Ascending aorta (tissue), 2 donors: ENCODE measurements at regions not wholly inside any gene's neighbourhood (a gene's known extent, or its start where the extent isn't known, plus 50 kb on each side); places are given as distances from the start of the nearest gene placed in this dataset.
"Not testable (repeated sequence)": the region's sequence is repeated elsewhere in the genome, so short reads cannot be mapped to it uniquely, and the experiment has no call there.

Experiments used
- DNase-seq, 2 donors: peaks; one replicate each; pipeline ENCODE4 v3.0.0-alpha.2; 2019; ENCODE audit warnings: low spot score in 2 of 2
- H3K27ac ChIP-seq, 2 donors: fragments of 200-600 bp; sonication (generic); one replicate each; pipeline ENCODE4 v1.5.1; 2016 to 2017; ENCODE audit warnings: mild to moderate bottlenecking in 1 of 2
- H3K27me3 ChIP-seq: fragments of 200-600 bp; sonication (generic); one replicate; pipeline ENCODE4 v1.5.1; 2017
- H3K36me3 ChIP-seq, 2 donors: fragments of 200-600 bp; sonication (generic); one replicate each; pipeline ENCODE4 v1.5.1; 2016
- H3K4me1 ChIP-seq, 2 donors: fragments of 200-600 bp; sonication (generic); one replicate each; pipeline ENCODE4 v1.5.1; 2016 to 2017; ENCODE audit warnings: mild to moderate bottlenecking in 1 of 2
- H3K4me3 ChIP-seq, 2 donors: fragments of 200-600 bp; sonication (generic); one replicate each; pipeline ENCODE4 v1.5.1; 2016 to 2017; ENCODE audit warnings: mild to moderate bottlenecking in 1 of 2
- H3K9me3 ChIP-seq, 2 donors: fragments of 200-600 bp; sonication (generic); one replicate each; pipeline ENCODE4 v1.5.1; 2016
- CTCF ChIP-seq, 3 experiments: fragments of 200-600 bp in 2 of 3; fragments of 450-650 bp in 1 of 3; sonication (generic) in 2 of 3; IDR thresholded peaks; one replicate each; pipeline ENCODE4 v1.5.1; 2016 to 2019; ENCODE audit warnings: antibody characterized with exemption in 3 of 3, mild to moderate bottlenecking in 1 of 3, moderate library complexity in 1 of 3
- intact Hi-C: fragments of 100-400 bp; cut with DNase I; formaldehyde crosslinking; loops from one replicate; pipeline ENCODE4 v1.15.1; 2023

DNA sequence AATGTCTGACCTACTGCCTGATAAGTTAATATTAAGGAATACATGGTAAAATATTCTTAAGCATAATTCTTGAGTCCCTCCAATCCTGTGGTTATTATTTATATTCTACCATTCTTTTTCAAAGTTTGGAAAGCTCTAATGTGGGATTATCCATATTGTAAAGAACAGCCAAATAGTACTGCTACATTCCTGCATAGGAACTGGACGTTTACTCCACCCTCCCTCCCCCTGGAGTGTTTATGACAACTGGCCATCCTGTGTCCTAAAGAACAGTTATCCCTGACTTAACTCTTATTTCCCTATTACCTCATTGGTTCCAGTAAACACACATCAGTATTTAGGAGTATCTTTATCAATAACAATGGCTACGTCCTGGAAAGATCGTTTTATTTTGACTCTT lies 308.7 kb upstream of the TFAP2D start:
- intact Hi-C loops = no loop called here
- Histone ChIP-seq H3K36me3 (no peaks in the 10 kb centered on the region), H3K4me1 (no peaks in the 10 kb centered on the region), H3K4me3 (no peak overlapping the region), H3K27me3 (no peaks in the 10 kb centered on the region), H3K9me3 (no peaks in the 10 kb centered on the region), H3K27ac (no peak overlapping the region)
- no peak for DNase-seq
- TF ChIP-seq CTCF (IDR thresholded peaks at IDR 0.05) = no peak

- Histone ChIP-seq H3K36me3 (no peaks in the 10 kb centered on the region), H3K4me1 (no peaks in the 10 kb centered on the region), H3K4me3 (no peak overlapping the region), H3K27me3 (no peaks in the 10 kb centered on the region), H3K9me3 (no peaks in the 10 kb centered on the region), H3K27ac (no peak overlapping the region)
- TF ChIP-seq CTCF (IDR thresholded peaks at IDR 0.05) = no peak
- no peak for DNase-seq
- intact Hi-C loops = no loop called here
Observed at GRCh38 chr6:50410579-50410978, 302.7 kb upstream of the TFAP2D start.

- H3K4me1 ChIP-seq, H3K9me3 ChIP-seq, H3K27ac ChIP-seq, DNase-seq, intact Hi-C loops, H3K4me3 ChIP-seq, H3K36me3 ChIP-seq, H3K27me3 ChIP-seq: not testable (repeated sequence)
Observed at GRCh38 chr6:50421041-50421440, 292.3 kb upstream of the TFAP2D start.

DNA sequence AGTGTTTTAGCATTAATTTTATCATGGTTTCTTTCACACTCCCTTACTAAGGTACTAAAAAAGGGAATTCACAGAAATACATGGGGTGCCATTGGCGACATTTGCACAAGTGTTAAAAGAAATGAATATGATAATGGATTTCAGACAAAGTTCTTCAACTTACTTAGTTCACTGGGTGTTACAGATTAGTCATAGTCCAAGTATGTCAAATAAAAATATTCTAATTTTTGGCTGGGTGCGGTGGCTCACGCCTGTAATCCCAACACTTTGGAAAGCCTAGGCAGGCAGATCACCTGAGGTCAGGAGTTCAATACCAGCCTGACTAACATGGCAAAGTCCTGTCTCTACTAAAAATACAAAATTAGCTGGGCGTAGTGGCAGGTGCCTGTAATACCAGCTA lies 286.1 kb upstream of the TFAP2D start:
- no peak overlapping the region for H3K27ac ChIP-seq
- H3K27me3 ChIP-seq = no peaks in the 10 kb centered on the region
- no peak overlapping the region for H3K4me3 ChIP-seq
- DNase-seq = no peak
- intact Hi-C loops = no loop called here
- no peak for TF ChIP-seq CTCF (IDR thresholded peaks at IDR 0.05)
- no peaks in the 10 kb centered on the region for H3K4me1 ChIP-seq
- no peaks in the 10 kb centered on the region for H3K36me3 ChIP-seq
- no peaks in the 10 kb centered on the region for H3K9me3 ChIP-seq

DNA sequence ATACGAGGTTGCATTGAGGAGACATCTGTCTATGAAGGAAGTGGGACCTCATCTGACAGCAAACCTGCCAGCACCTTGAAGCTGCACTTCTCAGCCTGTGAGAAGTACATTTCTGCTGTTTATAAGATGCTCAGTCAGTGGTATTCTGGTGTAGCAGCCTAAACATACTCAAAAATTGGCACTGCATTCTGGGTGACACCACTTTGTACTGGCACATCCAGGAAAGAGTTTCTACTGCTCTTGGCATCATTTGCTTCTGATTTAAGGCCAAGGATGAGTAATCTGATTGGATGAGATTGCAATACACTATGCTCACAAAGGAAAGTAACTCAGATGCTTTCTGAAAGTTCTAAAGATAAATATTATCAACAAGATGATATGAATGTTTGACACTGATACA lies 275.4 kb upstream of the TFAP2D start:
- TF ChIP-seq CTCF (IDR thresholded peaks at IDR 0.05) = no peak
- Histone ChIP-seq H3K4me1 (no peaks in the 10 kb centered on the region), H3K36me3 (no peaks in the 10 kb centered on the region), H3K9me3 (no peaks in the 10 kb centered on the region), H3K27ac (no peak overlapping the region), H3K27me3 (no peaks in the 10 kb centered on the region), H3K4me3 (no peak overlapping the region)
- intact Hi-C loops = no loop called here
- DNase-seq = no peak

- no peak for TF ChIP-seq CTCF (IDR thresholded peaks at IDR 0.05)
- H3K9me3 ChIP-seq = no peaks in the 10 kb centered on the region
- no peaks in the 10 kb centered on the region for H3K36me3 ChIP-seq
- no peak overlapping the region for H3K4me3 ChIP-seq
- intact Hi-C loops = no loop called here
- DNase-seq = no peak
- H3K4me1 ChIP-seq = no peaks in the 10 kb centered on the region
- no peaks in the 10 kb centered on the region for H3K27me3 ChIP-seq
- no peak overlapping the region for H3K27ac ChIP-seq
Observed at GRCh38 chr6:50442531-50443040, 270.7 kb upstream of the TFAP2D start.
